ENCODE measurements at regions not wholly inside any gene's neighbourhood (a gene's known extent, or its start where the extent isn't known, plus 50 kb on each side); places are given as distances from the start of the nearest gene placed in this dataset.
"Not testable (repeated sequence)": the region's sequence is repeated elsewhere in the genome, so short reads cannot be mapped to it uniquely, and the experiment has no call there.

DNA sequence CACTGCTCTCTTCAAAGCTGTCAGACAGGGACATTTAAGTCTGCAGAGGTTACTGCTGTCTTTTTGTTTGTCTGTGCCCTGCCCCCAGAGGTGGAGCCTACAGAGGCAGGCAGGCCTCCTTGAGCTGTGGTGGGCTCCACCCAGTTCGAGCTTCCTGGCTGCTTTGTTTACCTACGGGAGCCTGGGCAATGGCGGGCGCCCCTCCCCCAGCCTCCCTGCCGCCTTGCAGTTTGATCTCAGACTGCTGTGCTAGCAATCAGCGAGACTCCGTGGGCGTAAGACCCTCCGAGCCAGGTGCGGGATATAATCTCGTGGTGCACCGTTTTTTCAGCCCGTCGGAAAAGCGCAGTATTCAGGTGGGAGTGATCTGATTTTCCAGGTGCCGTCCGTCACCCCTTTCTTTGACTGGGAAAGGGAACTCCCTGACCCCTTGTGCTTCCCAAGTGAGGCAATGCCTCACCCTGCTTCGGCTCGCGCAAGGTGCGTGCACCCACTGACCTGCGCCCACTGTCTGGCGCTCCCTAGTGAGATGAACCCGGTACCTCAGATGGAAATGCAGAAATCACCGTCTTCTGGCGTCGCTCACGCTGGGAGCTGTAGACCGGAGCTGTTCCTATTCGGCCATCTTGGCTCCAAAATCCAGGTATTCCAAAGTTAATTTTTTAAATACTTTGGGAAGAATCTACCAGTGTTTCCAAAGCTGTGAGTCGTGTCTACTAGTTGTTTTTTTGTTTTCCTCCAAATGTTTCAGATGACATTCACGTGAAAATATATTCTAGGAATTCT is 448.5 kb upstream of the FOXG1 start:
- DNase-seq (ENCODE audit: low read depth, low spot score) = not testable (repeated sequence)

DNA sequence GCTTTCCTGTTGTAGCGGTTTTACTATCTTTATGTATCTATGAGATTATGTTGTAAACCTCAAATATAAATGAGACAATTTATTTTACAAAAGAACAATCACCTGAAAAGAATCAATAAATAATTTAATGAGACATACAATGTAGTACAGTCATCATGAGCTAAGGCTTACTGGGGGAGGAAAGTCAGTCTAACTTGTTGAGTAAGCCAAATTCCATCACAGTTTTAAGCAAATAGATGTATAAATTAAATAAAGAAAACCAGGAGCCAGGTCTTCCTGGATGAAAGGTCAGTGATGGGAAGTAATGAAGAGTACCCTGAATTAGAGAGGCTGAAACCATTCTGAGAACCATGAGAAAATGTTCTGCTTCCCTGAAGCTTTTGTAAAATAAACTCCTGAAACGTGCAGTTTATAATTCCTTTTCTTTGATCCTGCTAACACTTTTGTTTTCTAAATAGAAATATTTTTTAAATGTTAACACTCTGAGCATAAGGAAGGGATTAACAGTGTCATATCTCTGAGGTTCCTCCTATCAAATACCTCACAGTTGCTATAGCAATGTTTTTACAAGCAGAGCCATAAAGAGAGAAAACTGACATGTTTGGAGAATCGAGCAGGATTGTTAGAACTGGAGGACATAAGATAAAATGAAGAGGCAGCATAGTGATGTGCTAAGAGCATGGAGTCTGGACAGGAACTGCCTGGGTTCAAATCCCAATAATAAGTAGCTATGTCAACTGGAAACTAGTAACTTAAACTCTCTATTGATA is 444.9 kb upstream of the FOXG1 start:
- DNase-seq (ENCODE audit: low read depth, low spot score) = no peak

DNA sequence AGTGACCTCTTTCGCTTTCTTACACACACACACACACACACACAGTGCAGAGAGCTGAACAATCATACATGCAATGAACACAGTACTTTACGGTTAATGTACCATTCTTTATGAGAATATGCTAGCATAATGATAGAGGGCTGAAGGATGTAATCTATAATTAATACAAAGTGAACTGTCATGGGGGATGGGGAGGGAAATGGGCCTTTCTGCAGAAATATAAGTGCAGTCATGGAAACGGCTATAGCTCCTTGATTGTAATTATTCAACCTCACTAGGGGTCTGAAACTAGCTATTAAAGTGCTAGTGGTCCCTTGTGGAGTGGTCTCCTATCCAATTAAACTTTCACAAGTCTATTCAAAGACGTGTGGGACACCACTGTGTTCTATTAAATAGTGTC is 443.2 kb upstream of the FOXG1 start:
- DNase-seq (ENCODE audit: low read depth, low spot score) = no peak

DNA sequence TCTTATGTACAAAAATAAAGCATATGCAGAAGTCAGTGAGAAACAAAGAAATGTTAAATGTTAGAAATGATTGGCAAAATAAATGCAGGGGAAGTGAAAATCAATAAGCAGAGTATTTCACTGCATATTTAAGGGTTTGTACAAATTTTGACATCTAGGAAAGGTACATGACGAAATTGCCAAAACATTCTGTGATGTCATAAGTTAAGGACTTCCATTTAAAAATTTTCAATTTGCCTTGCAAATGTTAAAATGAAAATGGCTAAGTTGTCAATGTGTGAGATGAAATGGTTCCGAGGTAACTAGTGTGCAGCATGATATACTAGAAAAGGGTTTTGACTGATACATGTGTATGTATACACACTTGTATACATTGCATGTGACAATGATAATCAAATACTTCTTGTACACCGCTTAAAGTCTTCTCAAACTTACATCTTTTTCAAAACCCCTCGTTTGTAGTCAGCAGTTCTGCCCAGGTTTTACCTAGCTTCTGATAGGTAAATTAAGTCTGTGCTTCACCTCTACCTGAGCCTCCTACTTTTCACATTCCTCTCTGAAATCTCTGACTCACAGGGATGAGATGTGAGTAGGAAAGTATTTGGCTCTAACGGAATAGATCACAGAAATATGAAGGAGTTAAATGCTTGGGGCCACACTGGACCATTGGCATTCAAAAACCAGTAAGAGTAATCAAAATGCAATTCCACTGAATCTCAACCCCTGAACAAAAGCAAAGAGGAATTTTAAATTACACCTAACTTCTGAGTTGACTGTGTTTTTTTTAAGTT is 442.4 kb upstream of the FOXG1 start:
- DNase-seq (ENCODE audit: low read depth, low spot score) = no peak

DNA sequence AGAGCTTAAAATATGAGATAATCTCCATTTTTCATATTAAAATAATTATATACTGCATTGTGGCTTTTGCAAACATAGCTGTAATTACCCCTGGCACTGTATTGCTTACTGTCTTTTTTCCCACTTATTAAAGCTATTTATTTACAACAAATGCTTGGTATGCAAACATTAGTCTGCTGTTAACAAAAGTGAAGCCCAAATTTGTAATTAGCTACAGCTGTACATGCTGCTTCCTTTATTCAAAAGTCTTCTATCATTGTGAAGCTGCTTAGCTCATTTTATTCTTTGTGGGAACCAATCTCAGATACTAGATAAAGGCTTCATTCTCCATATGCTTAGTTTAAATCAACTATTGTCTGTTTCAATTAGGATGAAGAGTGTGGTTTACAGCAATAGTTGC is 425.8 kb upstream of the FOXG1 start:
- DNase-seq (ENCODE audit: low read depth, low spot score) = no peak

- no peak for DNase-seq (ENCODE audit: low read depth, low spot score)
Observed at GRCh38 chr14:28344381-28344780, 422.2 kb upstream of the FOXG1 start.

GRCh38 chr14:28348797-28349196 is 417.8 kb upstream of the FOXG1 start:
- DNase-seq (ENCODE audit: low read depth, low spot score) = no peak

DNA sequence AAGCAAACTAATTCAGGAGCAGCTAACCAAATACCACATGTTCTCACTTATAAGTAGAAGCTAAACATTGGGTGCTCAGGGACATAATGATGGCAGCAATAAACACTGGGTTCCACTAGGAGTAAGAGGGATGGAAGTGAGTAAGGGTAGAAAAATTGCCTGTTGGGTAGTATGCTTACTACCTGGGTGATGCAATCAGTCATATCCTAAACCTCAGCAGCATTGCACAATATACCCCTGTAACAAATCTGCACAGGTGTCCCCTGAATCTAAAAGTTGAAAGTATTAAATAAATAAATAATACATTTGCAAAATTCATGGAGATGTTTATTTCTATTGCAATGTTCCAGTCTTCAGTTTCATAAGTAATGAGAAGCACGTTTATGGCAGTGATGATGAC is 409.8 kb upstream of the FOXG1 start:
- DNase-seq (ENCODE audit: low read depth, low spot score) = no peak

GRCh38 chr14:28361486-28361885 is 405.1 kb upstream of the FOXG1 start:
- no peak for DNase-seq (ENCODE audit: low read depth, low spot score)

DNA sequence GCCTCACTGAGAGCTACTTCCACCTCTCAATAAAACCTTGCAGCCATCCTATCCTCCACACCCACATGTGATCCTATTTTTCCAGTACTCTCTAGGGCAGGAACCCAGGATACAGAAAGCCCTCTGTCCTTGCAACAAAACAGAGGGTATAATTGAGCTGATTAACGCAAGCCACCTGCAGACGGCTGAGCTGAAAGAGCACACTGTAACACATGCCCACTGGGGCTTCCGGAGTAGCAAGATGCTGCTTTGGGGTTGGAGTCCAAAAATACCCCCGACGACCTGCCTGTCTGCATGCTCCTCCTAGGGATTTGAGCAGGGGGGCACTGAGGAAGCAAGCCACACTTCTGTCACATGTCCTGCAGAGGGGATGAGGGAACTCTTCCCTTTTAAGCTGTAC is 401.1 kb upstream of the FOXG1 start:
- DNase-seq (ENCODE audit: low read depth, low spot score) = no peak

- no peak for DNase-seq (ENCODE audit: low read depth, low spot score)
Observed at GRCh38 chr14:28373721-28374120, 392.9 kb upstream of the FOXG1 start.

DNA sequence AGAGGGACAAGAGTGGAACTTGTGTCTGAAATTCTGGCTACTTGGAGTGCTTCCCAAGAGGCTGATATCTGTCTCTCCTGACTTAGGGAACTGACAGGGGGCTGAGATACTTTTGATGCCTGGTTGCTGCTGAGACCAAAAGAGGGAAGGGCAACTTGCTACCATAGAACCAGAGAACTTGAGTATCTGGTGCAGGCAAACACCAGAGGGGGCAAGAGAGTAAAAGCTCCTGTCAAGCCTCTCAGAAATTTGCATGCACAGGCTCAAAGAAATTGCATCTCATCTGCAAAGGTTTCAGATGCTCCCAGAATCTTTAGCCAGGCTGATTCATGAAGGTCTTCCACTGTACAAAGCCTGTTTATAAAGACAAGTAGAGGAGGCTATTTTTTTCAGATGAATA is 391.3 kb upstream of the FOXG1 start:
- DNase-seq (ENCODE audit: low read depth, low spot score) = peak; percentile 46

- DNase-seq (ENCODE audit: low read depth, low spot score) = no peak
Observed at GRCh38 chr14:28381656-28382055, 384.9 kb upstream of the FOXG1 start.

- DNase-seq (ENCODE audit: low read depth, low spot score) = peak; percentile 80
Observed at GRCh38 chr14:28382444-28383190, 384.0 kb upstream of the FOXG1 start.

DNA sequence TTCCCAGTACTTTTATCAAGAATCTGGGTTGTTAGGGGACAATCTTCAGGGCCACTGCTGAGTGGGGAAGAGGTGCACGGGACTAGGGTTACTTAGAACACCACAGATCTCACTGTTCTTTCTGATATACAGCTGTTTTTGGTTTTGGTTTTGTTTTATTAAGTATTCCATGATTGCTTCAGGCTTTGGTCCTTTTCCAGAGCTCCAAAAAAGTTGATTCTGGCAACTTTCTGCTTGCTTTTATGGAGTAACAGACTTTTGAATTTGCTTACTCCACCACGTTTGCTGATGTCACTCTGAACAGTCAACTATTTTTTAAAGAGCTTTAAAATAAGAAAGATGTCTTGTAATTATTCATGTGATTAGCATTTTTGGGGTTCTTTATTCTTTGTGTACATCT is 368.1 kb upstream of the FOXG1 start:
- no peak for DNase-seq (ENCODE audit: low read depth, low spot score)

- DNase-seq (ENCODE audit: low read depth, low spot score) = not testable (repeated sequence)
Observed at GRCh38 chr14:28401705-28402104, 364.9 kb upstream of the FOXG1 start.

DNA sequence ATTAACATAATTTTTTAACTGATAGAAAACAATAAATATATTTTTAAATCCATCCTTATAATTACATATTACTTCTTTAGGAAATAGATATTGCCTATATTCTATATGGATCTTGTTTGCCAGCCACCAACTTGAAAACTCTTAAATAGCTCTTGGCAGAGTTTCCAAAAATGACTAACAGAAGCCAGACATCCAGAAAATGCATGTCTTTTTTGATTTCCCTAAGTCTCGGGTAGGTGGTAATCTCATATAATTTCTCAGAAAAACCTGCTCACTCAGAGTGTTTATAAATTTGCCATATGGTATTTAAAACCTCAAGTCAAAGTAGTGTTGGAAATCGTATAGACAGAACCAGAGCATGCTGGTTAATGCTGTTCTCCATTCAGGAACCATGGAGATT is 360.4 kb upstream of the FOXG1 start:
- peak; percentile 51 for DNase-seq (ENCODE audit: low read depth, low spot score)

DNA sequence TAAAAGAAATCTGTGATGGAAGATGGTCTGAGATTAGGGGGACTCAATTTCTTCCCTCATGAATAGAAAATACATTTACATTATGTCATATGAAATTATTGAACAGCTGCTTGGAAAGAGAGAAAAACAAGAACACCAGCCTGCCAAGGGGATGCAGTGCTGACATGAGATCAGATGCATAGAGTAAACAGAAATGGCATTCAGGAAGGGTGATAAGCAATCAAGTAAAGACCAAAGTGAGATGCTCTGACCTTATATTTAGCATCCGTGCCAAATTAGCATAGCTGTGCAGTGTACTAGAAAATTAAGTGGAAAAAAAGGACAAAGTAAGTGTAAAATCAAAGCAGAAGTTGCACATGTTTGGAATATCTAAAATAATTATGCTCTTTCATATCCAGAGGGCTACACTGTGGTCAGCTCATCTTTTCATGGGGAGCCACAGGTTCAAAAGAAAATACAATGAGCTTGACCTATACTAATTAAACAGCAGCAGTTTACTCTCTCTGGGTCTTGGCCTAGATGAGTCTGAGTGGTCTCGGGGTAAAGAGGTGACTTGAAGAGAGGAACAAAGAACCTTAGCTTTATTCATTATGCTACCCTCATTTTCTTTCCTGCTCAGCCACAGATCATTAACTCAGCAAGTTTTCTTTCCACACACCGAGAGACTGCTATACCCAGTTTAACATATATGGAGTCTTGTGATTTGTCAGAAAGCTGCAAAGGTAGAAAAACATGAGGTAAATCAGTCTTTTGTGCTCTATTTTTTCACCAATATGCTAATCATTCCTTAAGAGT is 359.4 kb upstream of the FOXG1 start:
- peak; percentile 27 for DNase-seq (ENCODE audit: low read depth, low spot score)

DNA sequence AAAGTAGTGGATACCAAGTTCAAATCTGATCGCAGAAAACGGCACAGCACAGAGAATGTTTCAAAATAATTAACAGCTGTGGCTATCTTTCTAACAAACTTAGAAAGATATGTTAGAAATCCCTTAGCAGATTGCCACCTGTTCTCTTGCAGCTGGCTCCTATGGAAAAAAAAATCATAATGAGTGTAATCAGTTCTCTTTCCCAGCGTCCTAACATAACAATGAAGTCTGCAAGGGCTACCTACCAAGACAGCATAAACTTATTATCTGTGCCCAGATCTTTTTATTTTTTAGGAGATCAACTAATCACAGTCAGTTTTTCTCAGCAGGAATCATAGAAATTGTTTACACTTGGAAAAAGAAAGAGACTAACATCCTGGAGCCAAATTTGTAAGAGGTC is 358.6 kb upstream of the FOXG1 start:
- DNase-seq (ENCODE audit: low read depth, low spot score) = no peak

- no peak for DNase-seq (ENCODE audit: low read depth, low spot score)
Observed at GRCh38 chr14:28412077-28412476, 354.5 kb upstream of the FOXG1 start.

GRCh38 chr14:28426960-28427359 is 339.6 kb upstream of the FOXG1 start:
- DNase-seq (ENCODE audit: low read depth, low spot score) = no peak

Measured in astrocyte of the hippocampus (primary cell).